ENCODE measurements at regions not wholly inside any gene's neighbourhood (a gene's known extent, or its start where the extent isn't known, plus 50 kb on each side); places are given as distances from the start of the nearest gene placed in this dataset.

- TF ChIP-seq NR1H2 (CRISPR knock-in tag; IDR thresholded peaks at IDR 0.05) (no peak), RORB (CRISPR knock-in tag; IDR thresholded peaks at IDR 0.05) (no peak), PRDM15 (CRISPR knock-in tag; IDR thresholded peaks at IDR 0.05) (no peak), EMX1 (CRISPR knock-in tag; IDR thresholded peaks at IDR 0.05) (no peak), FOXJ3 (CRISPR knock-in tag; IDR thresholded peaks at IDR 0.05; ENCODE audit: borderline replicate concordance) (no peak), ZNF263 (CRISPR knock-in tag; IDR thresholded peaks at IDR 0.05; ENCODE audit: low read depth) (no peak)
Measured at GRCh38 chr12:40435251-40435650, 210.5 kb downstream of the LRRK2 start (continued).

- POLR2A ChIA-PET, result no interaction called here
- no peaks in the 10 kb centered on the region for H3K36me3 Mint-ChIP-seq
- DNase-seq (ENCODE audit: low spot score), result no peak
- peaks cover 3% of the 10 kb centered on the region; the same call in 1 of the 2 replicates for H3K4me1 Mint-ChIP-seq
- no peak for ATAC-seq
- no peak overlapping the region for H3K27ac Mint-ChIP-seq
- H3K27me3 Mint-ChIP-seq (ENCODE audit: low read depth), result no peaks in the 10 kb centered on the region
- H3K4me3 Mint-ChIP-seq, result no peak overlapping the region
- CTCF ChIA-PET, result no interaction called here
- no peaks in the 10 kb centered on the region for H3K9me3 Mint-ChIP-seq
- TF ChIP-seq GABPB1 (CRISPR knock-in tag; IDR thresholded peaks at IDR 0.05) (no peak), KAT7 (CRISPR knock-in tag; IDR thresholded peaks at IDR 0.05; ENCODE audit: borderline replicate concordance) (no peak), ELF4 (CRISPR knock-in tag; IDR thresholded peaks at IDR 0.05; ENCODE audit: low read depth) (no peak), ZNF263 (CRISPR knock-in tag; IDR thresholded peaks at IDR 0.05; ENCODE audit: low read depth) (no peak), AR (CRISPR knock-in tag; IDR thresholded peaks at IDR 0.05) (no peak), RORB (CRISPR knock-in tag; IDR thresholded peaks at IDR 0.05) (no peak), SMAD3 (CRISPR knock-in tag; IDR thresholded peaks at IDR 0.05; ENCODE audit: borderline replicate concordance) (no peak), ZNF416 (CRISPR knock-in tag; IDR thresholded peaks at IDR 0.05) (no peak), NR2C2 (CRISPR knock-in tag; IDR thresholded peaks at IDR 0.05) (no peak), FOXK1 (CRISPR knock-in tag; IDR thresholded peaks at IDR 0.05) (no peak), SMAD4 (CRISPR knock-in tag; IDR thresholded peaks at IDR 0.05) (no peak), GRHL2 (CRISPR knock-in tag; IDR thresholded peaks at IDR 0.05; ENCODE audit: insufficient replicate concordance, severe bottlenecking) (no peak), AFF4 (CRISPR knock-in tag; IDR thresholded peaks at IDR 0.05; ENCODE audit: borderline replicate concordance) (no peak)
- TF ChIP-seq, protein P1, sequence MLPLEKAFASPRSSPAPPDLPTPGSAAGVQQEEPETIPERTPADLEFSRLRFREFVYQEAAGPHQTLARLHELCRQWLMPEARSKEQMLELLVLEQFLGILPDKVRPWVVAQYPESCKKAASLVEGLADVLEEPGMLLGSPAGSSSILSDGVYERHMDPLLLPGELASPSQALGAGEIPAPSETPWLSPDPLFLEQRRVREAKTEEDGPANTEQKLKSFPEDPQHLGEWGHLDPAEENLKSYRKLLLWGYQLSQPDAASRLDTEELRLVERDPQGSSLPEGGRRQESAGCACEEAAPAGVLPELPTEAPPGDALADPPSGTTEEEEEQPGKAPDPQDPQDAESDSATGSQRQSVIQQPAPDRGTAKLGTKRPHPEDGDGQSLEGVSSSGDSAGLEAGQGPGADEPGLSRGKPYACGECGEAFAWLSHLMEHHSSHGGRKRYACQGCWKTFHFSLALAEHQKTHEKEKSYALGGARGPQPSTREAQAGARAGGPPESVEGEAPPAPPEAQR (CRISPR knock-in tag; IDR thresholded peaks at IDR 0.05), result no peak
- TF ChIP-seq, protein P2, sequence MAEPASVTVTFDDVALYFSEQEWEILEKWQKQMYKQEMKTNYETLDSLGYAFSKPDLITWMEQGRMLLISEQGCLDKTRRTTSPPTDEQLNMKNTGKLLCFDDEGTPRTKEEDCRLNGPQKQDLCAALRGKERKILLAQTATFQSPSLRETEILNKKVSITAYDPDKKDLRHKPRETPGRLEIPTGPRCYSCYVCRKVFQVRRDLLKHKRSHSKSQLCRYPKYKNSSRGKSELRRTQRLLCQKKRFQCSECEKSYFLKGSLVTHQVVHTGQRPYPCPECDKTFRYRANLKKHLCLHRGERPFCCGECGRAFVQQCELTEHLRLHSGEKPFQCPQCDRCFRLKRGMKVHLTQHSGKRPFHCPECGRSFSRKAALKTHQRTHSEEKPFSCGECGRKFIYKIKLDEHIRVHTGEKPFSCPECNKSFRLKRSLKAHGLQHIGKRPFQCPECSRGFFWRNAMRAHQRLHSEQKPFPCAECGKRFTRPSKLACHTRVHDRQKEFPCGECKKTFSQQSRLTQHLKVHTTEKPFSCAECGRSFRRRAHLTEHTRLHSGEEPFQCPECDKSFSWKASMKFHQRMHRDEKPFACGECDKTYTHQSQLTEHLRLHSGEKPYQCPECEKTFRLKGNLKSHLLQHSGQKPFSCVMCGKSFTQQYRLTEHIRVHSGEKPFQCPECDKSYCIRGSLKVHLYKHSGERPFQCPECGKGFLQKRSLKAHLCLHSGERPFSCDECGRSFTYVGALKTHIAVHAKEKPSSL (CRISPR knock-in tag; conservative IDR thresholded peaks at IDR 0.05), result no peak
- TF ChIP-seq, protein P3, sequence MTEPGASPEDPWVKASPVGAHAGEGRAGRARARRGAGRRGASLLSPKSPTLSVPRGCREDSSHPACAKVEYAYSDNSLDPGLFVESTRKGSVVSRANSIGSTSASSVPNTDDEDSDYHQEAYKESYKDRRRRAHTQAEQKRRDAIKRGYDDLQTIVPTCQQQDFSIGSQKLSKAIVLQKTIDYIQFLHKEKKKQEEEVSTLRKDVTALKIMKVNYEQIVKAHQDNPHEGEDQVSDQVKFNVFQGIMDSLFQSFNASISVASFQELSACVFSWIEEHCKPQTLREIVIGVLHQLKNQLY (CRISPR knock-in tag; IDR thresholded peaks at IDR 0.05), result no peak
- TF ChIP-seq, protein P4, sequence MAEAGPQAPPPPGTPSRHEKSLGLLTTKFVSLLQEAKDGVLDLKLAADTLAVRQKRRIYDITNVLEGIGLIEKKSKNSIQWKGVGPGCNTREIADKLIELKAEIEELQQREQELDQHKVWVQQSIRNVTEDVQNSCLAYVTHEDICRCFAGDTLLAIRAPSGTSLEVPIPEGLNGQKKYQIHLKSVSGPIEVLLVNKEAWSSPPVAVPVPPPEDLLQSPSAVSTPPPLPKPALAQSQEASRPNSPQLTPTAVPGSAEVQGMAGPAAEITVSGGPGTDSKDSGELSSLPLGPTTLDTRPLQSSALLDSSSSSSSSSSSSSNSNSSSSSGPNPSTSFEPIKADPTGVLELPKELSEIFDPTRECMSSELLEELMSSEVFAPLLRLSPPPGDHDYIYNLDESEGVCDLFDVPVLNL (CRISPR knock-in tag; IDR thresholded peaks at IDR 0.05; ENCODE audit: borderline replicate concordance, low read depth), result no peak
Measured at GRCh38 chr12:40435951-40436350, 211.2 kb downstream of the LRRK2 start.
